ENCODE measurements at regions not wholly inside any gene's neighbourhood (a gene's known extent, or its start where the extent isn't known, plus 50 kb on each side); places are given as distances from the start of the nearest gene placed in this dataset.

GRCh38 chr6:119655124-119655523 lies 305.6 kb upstream of the MAN1A1 start:
- H3K27me3 ChIP-seq (ENCODE audit: insufficient read depth, poor library complexity, severe bottlenecking): no peaks in the 10 kb centered on the region
- TF ChIP-seq GABPA (IDR thresholded peaks at IDR 0.05; ENCODE audit: low read depth) (no peak), CTCF (IDR thresholded peaks at IDR 0.05; ENCODE audit: insufficient read depth, low read length) (no peak), SPI1 (IDR thresholded peaks at IDR 0.05; ENCODE audit: borderline replicate concordance, low read depth) (no peak), POLR2AphosphoS5 (IDR thresholded peaks at IDR 0.05; ENCODE audit: low read depth) (no peak)
- TF ChIP-seq, protein P1, sequence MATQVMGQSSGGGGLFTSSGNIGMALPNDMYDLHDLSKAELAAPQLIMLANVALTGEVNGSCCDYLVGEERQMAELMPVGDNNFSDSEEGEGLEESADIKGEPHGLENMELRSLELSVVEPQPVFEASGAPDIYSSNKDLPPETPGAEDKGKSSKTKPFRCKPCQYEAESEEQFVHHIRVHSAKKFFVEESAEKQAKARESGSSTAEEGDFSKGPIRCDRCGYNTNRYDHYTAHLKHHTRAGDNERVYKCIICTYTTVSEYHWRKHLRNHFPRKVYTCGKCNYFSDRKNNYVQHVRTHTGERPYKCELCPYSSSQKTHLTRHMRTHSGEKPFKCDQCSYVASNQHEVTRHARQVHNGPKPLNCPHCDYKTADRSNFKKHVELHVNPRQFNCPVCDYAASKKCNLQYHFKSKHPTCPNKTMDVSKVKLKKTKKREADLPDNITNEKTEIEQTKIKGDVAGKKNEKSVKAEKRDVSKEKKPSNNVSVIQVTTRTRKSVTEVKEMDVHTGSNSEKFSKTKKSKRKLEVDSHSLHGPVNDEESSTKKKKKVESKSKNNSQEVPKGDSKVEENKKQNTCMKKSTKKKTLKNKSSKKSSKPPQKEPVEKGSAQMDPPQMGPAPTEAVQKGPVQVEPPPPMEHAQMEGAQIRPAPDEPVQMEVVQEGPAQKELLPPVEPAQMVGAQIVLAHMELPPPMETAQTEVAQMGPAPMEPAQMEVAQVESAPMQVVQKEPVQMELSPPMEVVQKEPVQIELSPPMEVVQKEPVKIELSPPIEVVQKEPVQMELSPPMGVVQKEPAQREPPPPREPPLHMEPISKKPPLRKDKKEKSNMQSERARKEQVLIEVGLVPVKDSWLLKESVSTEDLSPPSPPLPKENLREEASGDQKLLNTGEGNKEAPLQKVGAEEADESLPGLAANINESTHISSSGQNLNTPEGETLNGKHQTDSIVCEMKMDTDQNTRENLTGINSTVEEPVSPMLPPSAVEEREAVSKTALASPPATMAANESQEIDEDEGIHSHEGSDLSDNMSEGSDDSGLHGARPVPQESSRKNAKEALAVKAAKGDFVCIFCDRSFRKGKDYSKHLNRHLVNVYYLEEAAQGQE (IDR thresholded peaks at IDR 0.05; ENCODE audit: insufficient replicate concordance, low read depth): no peak
- no peak overlapping the region for H3K4me3 ChIP-seq (replicated peaks; ENCODE audit: insufficient read depth, low read length)
- no peak overlapping the region for H3K27ac ChIP-seq (replicated peaks)
- no peak for DNase-seq (ENCODE audit: low read depth in 1 of 2, low spot score in 1 of 2)

- Histone ChIP-seq H3K4me3 (replicated peaks; ENCODE audit: insufficient read depth, low read length) (no peak overlapping the region), H3K27me3 (ENCODE audit: insufficient read depth, poor library complexity, severe bottlenecking) (no peaks in the 10 kb centered on the region), H3K27ac (replicated peaks) (no peak overlapping the region)
- DNase-seq (ENCODE audit: low read depth in 1 of 2, low spot score in 1 of 2): no peak
- TF ChIP-seq POLR2AphosphoS5 (IDR thresholded peaks at IDR 0.05; ENCODE audit: low read depth): no peak
- TF ChIP-seq GABPA (IDR thresholded peaks at IDR 0.05; ENCODE audit: low read depth): no peak
- no peak for TF ChIP-seq SPI1 (IDR thresholded peaks at IDR 0.05; ENCODE audit: borderline replicate concordance, low read depth)
- TF ChIP-seq, protein P1 (IDR thresholded peaks at IDR 0.05; ENCODE audit: insufficient replicate concordance, low read depth): no peak
- TF ChIP-seq CTCF (IDR thresholded peaks at IDR 0.05; ENCODE audit: insufficient read depth, low read length): no peak
These were observed 303.8 kb upstream of the MAN1A1 start for GRCh38 chr6:119653329-119653728.

- no peak for DNase-seq (ENCODE audit: low read depth in 1 of 2, low spot score in 1 of 2)
- Histone ChIP-seq H3K27ac (replicated peaks) (no peak overlapping the region), H3K4me3 (replicated peaks; ENCODE audit: insufficient read depth, low read length) (no peak overlapping the region), H3K27me3 (ENCODE audit: insufficient read depth, poor library complexity, severe bottlenecking) (no peaks in the 10 kb centered on the region)
- TF ChIP-seq, protein P1 (IDR thresholded peaks at IDR 0.05; ENCODE audit: insufficient replicate concordance, low read depth): no peak
- no peak for TF ChIP-seq GABPA (IDR thresholded peaks at IDR 0.05; ENCODE audit: low read depth)
- TF ChIP-seq POLR2AphosphoS5 (IDR thresholded peaks at IDR 0.05; ENCODE audit: low read depth): no peak
- no peak for TF ChIP-seq CTCF (IDR thresholded peaks at IDR 0.05; ENCODE audit: insufficient read depth, low read length)
- TF ChIP-seq SPI1 (IDR thresholded peaks at IDR 0.05; ENCODE audit: borderline replicate concordance, low read depth): no peak
These were observed 300.0 kb upstream of the MAN1A1 start for GRCh38 chr6:119649531-119649930.

Measured in HL-60 (cell line).